H1 (cell line): ENCODE measurements at regions not wholly inside any gene's neighbourhood (a gene's known extent, or its start where the extent isn't known, plus 50 kb on each side); places are given as distances from the start of the nearest gene placed in this dataset.

Experiments used
- BCL11A ChIP-seq, 2 experiments: IDR thresholded peaks; one replicate each; pipeline ENCODE4 v1.6.1; 2011; ENCODE audit warnings: low read depth in 2 of 2, low read length in 2 of 2, mild to moderate bottlenecking in 2 of 2
- CHD7 ChIP-seq: fragments of 300-600 bp; sonication (generic); IDR thresholded peaks from 2 replicates; pipeline ENCODE4 v1.7.1; 2012; ENCODE audit warnings: low read length, moderate library complexity, mild to moderate bottlenecking, inconsistent platforms; ENCODE audit not compliant: insufficient replicate concordance
- FOSL1 ChIP-seq: IDR thresholded peaks from 2 replicates; pipeline ENCODE4 v1.6.1; 2011; ENCODE audit warnings: mild to moderate bottlenecking, low read depth, low read length, moderate library complexity; ENCODE audit not compliant: insufficient read depth
- JUN ChIP-seq: IDR thresholded peaks from 2 replicates; pipeline ENCODE4 v1.6.1; 2011; ENCODE audit warnings: low read depth, mild to moderate bottlenecking, improper control_type of control experiment, low read length
- MAX ChIP-seq: IDR thresholded peaks from 2 replicates; pipeline ENCODE4 v1.6.1; 2012; ENCODE audit warnings: inconsistent platforms
- RXRA ChIP-seq: IDR thresholded peaks from 2 replicates; pipeline ENCODE4 v1.6.1; 2011; ENCODE audit warnings: low read depth, mild to moderate bottlenecking, low read length, moderate library complexity; ENCODE audit not compliant: insufficient read depth
- SIN3A ChIP-seq, 2 experiments: IDR thresholded peaks in 1 of 2; conservative IDR thresholded peaks in 1 of 2; 2 replicates each; pipeline ENCODE4 v1.6.1; 2011 to 2012; ENCODE audit warnings: low read length in 2 of 2, improper control_type of control experiment in 1 of 2, low read depth in 1 of 2, mild to moderate bottlenecking in 1 of 2
- SIX5 ChIP-seq: IDR thresholded peaks from 2 replicates; pipeline ENCODE4 v1.6.1; 2011; ENCODE audit warnings: mild to moderate bottlenecking, low read depth, low read length

GRCh38 chr5:77921094-77921768, 145.1 kb upstream of the TBCA start (continued):
- TF ChIP-seq MAX (no peak), CHD7 (no peak), SIN3A (conservative IDR thresholded peaks at IDR 0.05 in 1 of 2, IDR thresholded peaks at IDR 0.05 in 1 of 2; ENCODE audit: low read depth in 1 of 2, low read length in 2 of 2) (no peak), FOSL1 (no peak), BCL11A (IDR thresholded peaks at IDR 0.05; ENCODE audit: low read depth in 2 of 2, low read length in 2 of 2) (no peak), JUN (no peak), RXRA (no peak), SIX5 (no peak)
